ENCODE measurements at regions not wholly inside any gene's neighbourhood (a gene's known extent, or its start where the extent isn't known, plus 50 kb on each side); places are given as distances from the start of the nearest gene placed in this dataset.

DNA sequence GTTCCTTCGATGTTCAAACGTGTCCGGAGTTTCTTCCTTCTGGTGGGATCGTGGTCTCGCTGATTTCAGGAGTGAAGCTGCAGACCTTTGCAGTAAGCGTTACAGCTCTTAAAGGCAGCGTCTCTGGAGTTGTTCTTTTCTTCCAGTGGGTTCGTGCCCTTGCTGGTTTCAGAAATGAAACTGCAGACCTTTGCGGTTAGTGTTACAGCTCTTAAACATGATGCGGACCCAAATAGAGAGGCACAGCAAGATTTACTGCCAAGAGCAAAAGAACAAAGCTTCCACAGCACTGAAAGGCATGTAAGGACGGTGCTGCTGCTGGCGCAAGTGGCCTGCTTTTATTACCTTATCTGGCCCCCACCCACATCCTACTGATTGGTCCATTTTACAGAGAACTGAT lies 931.4 kb downstream of the IPMK start:
- TF ChIP-seq, protein P1, sequence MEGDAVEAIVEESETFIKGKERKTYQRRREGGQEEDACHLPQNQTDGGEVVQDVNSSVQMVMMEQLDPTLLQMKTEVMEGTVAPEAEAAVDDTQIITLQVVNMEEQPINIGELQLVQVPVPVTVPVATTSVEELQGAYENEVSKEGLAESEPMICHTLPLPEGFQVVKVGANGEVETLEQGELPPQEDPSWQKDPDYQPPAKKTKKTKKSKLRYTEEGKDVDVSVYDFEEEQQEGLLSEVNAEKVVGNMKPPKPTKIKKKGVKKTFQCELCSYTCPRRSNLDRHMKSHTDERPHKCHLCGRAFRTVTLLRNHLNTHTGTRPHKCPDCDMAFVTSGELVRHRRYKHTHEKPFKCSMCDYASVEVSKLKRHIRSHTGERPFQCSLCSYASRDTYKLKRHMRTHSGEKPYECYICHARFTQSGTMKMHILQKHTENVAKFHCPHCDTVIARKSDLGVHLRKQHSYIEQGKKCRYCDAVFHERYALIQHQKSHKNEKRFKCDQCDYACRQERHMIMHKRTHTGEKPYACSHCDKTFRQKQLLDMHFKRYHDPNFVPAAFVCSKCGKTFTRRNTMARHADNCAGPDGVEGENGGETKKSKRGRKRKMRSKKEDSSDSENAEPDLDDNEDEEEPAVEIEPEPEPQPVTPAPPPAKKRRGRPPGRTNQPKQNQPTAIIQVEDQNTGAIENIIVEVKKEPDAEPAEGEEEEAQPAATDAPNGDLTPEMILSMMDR (conservative IDR thresholded peaks at IDR 0.05) = no peak
- TF ChIP-seq ZFX (IDR thresholded peaks at IDR 0.05) = no peak
